ENCODE measurements at regions not wholly inside any gene's neighbourhood (a gene's known extent, or its start where the extent isn't known, plus 50 kb on each side); places are given as distances from the start of the nearest gene placed in this dataset.

GRCh38 chr12:93315385-93315906, 62.3 kb upstream of the NUDT4 start:
- TF ChIP-seq EZH2 (IDR thresholded peaks at IDR 0.05; ENCODE audit: insufficient read depth, poor library complexity, severe bottlenecking), result no peak
- no peak for TF ChIP-seq EZH2phosphoT487 (IDR thresholded peaks at IDR 0.05; ENCODE audit: insufficient read depth, low read depth)
